ENCODE measurements at regions not wholly inside any gene's neighbourhood (a gene's known extent, or its start where the extent isn't known, plus 50 kb on each side); places are given as distances from the start of the nearest gene placed in this dataset.

DNA sequence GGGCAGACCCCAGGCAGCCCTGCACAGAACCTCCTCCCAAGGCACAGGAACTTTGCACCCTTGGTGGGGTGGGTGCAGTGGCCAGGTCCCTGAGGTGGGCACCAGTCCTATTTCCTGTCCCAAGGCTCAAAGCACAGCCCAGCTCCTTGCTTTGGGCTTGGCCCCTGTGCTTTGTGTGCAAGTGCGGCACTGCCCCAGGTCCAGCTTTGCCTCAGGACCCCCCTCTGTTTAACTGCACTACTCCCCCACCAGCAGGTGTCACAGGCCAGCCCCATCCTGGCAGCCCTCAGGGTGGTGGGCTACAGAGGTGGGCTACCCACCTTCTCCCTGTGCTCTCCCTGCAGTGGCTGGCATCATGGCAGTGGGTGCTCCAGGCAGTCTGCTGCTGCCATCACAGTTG is 2469.0 kb downstream of the PCDH7 start:
- no peak for DNase-seq (ENCODE audit: low spot score)
- intact Hi-C loops (cut with micrococcal nuclease; ENCODE audit: unreplicated experiment), result no loop called here

GRCh38 chr4:33193109-33193508 is 2472.9 kb downstream of the PCDH7 start:
- no peak overlapping the region for H3K27ac ChIP-seq (ENCODE audit: low read depth, low read length, poor library complexity, severe bottlenecking)
- H3K27me3 ChIP-seq (replicated peaks; ENCODE audit: insufficient read depth, low read depth, low read length, poor library complexity), result no peaks in the 10 kb centered on the region
- H3K36me3 ChIP-seq (ENCODE audit: insufficient read depth, low read length, poor library complexity, severe bottlenecking), result no peaks in the 10 kb centered on the region
- intact Hi-C loops (cut with micrococcal nuclease; ENCODE audit: unreplicated experiment), result no loop called here
- H3K9me3 ChIP-seq (ENCODE audit: low read depth, low read length, poor library complexity, severe bottlenecking), result no peaks in the 10 kb centered on the region
- CTCF ChIA-PET, result no interaction called here
- H3K4me3 ChIP-seq (ENCODE audit: low read depth, low read length, poor library complexity, severe bottlenecking), result no peak overlapping the region
- POLR2A ChIA-PET (ENCODE audit: low non-redundant PET), result no interaction called here
- no peaks in the 10 kb centered on the region for H3K4me1 ChIP-seq (ENCODE audit: insufficient read depth, low read length, poor library complexity, severe bottlenecking)
- BruUV-seq (replicated peaks), result no TSS peak
- DNase-seq (ENCODE audit: low spot score), result no peak
- TF ChIP-seq EZH2 (IDR thresholded peaks at IDR 0.05; ENCODE audit: borderline replicate concordance, low read depth, low read length, poor library complexity, severe bottlenecking) (no peak), CTCF (conservative IDR thresholded peaks at IDR 0.05; ENCODE audit: low read depth, low read length) (no peak)

More for the DNA sequence above, 2469.0 kb downstream of the PCDH7 start:
- Histone ChIP-seq H3K27me3 (replicated peaks; ENCODE audit: insufficient read depth, low read depth, low read length, poor library complexity) (no peaks in the 10 kb centered on the region), H3K36me3 (ENCODE audit: insufficient read depth, low read length, poor library complexity, severe bottlenecking) (no peaks in the 10 kb centered on the region), H3K4me1 (ENCODE audit: insufficient read depth, low read length, poor library complexity, severe bottlenecking) (no peaks in the 10 kb centered on the region), H3K9me3 (ENCODE audit: low read depth, low read length, poor library complexity, severe bottlenecking) (no peaks in the 10 kb centered on the region), H3K27ac (ENCODE audit: low read depth, low read length, poor library complexity, severe bottlenecking) (no peak overlapping the region), H3K4me3 (ENCODE audit: low read depth, low read length, poor library complexity, severe bottlenecking) (no peak overlapping the region)
- POLR2A ChIA-PET (ENCODE audit: low non-redundant PET), result no interaction called here
- TF ChIP-seq EZH2 (IDR thresholded peaks at IDR 0.05; ENCODE audit: borderline replicate concordance, low read depth, low read length, poor library complexity, severe bottlenecking) (no peak), CTCF (conservative IDR thresholded peaks at IDR 0.05; ENCODE audit: low read depth, low read length) (no peak)
- CTCF ChIA-PET, result no interaction called here
- no TSS peak for BruUV-seq (replicated peaks)

DNA sequence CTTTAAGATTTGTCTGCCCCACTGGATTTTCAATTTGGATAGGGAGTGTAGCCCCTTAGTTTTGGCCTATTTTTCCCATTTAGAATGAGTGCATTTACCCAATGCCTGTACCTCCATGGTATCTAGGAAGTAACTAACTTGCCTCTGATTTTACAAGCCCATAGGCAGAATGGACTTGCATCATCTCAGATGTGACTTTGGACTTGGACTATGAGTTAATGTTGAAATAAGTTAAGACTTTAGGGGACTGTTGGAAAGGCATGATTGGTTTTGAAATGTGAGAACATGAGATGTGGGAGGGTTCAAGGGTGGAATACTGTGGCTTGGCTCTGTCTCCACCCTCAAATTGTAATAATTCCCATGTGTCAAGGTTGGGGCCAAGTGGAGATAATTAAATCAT is 2480.2 kb downstream of the PCDH7 start:
- H3K4me1 ChIP-seq (ENCODE audit: insufficient read depth, low read length, poor library complexity, severe bottlenecking), result no peaks in the 10 kb centered on the region
- no peaks in the 10 kb centered on the region for H3K36me3 ChIP-seq (ENCODE audit: insufficient read depth, low read length, poor library complexity, severe bottlenecking)
- no peaks in the 10 kb centered on the region for H3K27me3 ChIP-seq (replicated peaks; ENCODE audit: insufficient read depth, low read depth, low read length, poor library complexity)
- intact Hi-C loops (cut with micrococcal nuclease; ENCODE audit: unreplicated experiment), result no loop called here
- DNase-seq (ENCODE audit: low spot score), result no peak
- TF ChIP-seq CTCF (conservative IDR thresholded peaks at IDR 0.05; ENCODE audit: low read depth, low read length) (no peak), EZH2 (IDR thresholded peaks at IDR 0.05; ENCODE audit: borderline replicate concordance, low read depth, low read length, poor library complexity, severe bottlenecking) (no peak)
- no peak overlapping the region for H3K4me3 ChIP-seq (ENCODE audit: low read depth, low read length, poor library complexity, severe bottlenecking)
- CTCF ChIA-PET, result no interaction called here
- H3K27ac ChIP-seq (ENCODE audit: low read depth, low read length, poor library complexity, severe bottlenecking), result no peak overlapping the region
- no peaks in the 10 kb centered on the region for H3K9me3 ChIP-seq (ENCODE audit: low read depth, low read length, poor library complexity, severe bottlenecking)
- POLR2A ChIA-PET (ENCODE audit: low non-redundant PET), result no interaction called here
- no TSS peak for BruUV-seq (replicated peaks)
